H1 (cell line): ENCODE measurements at regions not wholly inside any gene's neighbourhood (a gene's known extent, or its start where the extent isn't known, plus 50 kb on each side); places are given as distances from the start of the nearest gene placed in this dataset.
A peak's percentile ranks its signal among the peaks of the same experiment; 100 is the strongest.

Source experiments
- CTCF ChIA-PET: fragments of 300-600 bp; sonication (Branson Sonifier 250); formaldehyde crosslinking; loops from one replicate; lab custom pipeline; 2021; ENCODE audit not compliant: partially characterized antibody; lab: Charles Lee
- POLR2A ChIA-PET: fragments of 300-600 bp; sonication (Branson Sonifier 250); formaldehyde crosslinking; loops from one replicate; lab custom pipeline; 2021; ENCODE audit warnings: inconsistent platforms; ENCODE audit not compliant: partially characterized antibody; lab: Charles Lee
- DNase-seq, 2 experiments: peaks; one replicate each; pipeline versions ENCODE4 v3.0.0 to v3.0.0-alpha.2; 2010 to 2022; ENCODE audit warnings: low spot score in 2 of 2, low read depth in 1 of 2, mixed read lengths in 1 of 2
- FAIRE-seq: peaks from 2 replicates; lab custom pipeline; 2011; peaks lifted over from hg19 to GRCh38; lab: Jason Lieb, UNC
- H2AFZ ChIP-seq: 2 replicates; pipeline ENCODE4 v1.8.1; 2012; ENCODE audit warnings: low read length, inconsistent platforms
- H2AK5ac ChIP-seq: 2 replicates; pipeline ENCODE4 v1.6.1; 2013; ENCODE audit warnings: low read depth, low read length
- H2BK120ac ChIP-seq: replicated peaks from 2 replicates; pipeline ENCODE3; 2013; ENCODE audit warnings: low read depth, low read length, inconsistent platforms
- H2BK12ac ChIP-seq: 2 replicates; pipeline ENCODE4 v1.6.1; 2013; ENCODE audit warnings: low read depth, low read length
- H2BK15ac ChIP-seq: 2 replicates; pipeline ENCODE4 v1.6.1; 2013; ENCODE audit warnings: low read length
- H2BK20ac ChIP-seq: 2 replicates; pipeline ENCODE4 v1.6.1; 2013; ENCODE audit warnings: low read length
- H2BK5ac ChIP-seq: 2 replicates; pipeline ENCODE4 v1.6.1; 2013; ENCODE audit warnings: low read depth, low read length
- H3K14ac ChIP-seq: 2 replicates; pipeline ENCODE4 v1.6.1; 2013; ENCODE audit warnings: inconsistent platforms; ENCODE audit not compliant: insufficient read length
- H3K18ac ChIP-seq: 2 replicates; pipeline ENCODE4 v1.6.1; 2013; ENCODE audit warnings: low read length; ENCODE audit errors: extremely low read depth
- H3K23ac ChIP-seq: 2 replicates; pipeline ENCODE4 v1.6.1; 2013; ENCODE audit warnings: inconsistent platforms; ENCODE audit not compliant: insufficient read length
- H3K23me2 ChIP-seq: 2 replicates; pipeline ENCODE4 v1.6.1; 2013; ENCODE audit warnings: low read depth, low read length
- H3K27ac ChIP-seq: 2 replicates; pipeline ENCODE4 v1.6.1; 2011; ENCODE audit warnings: low read depth, low read length, inconsistent platforms
- H3K27me3 ChIP-seq, 4 experiments: replicated peaks in 1 of 4; 1 replicate in 1 of 4; 2 replicates in 3 of 4; pipeline versions ENCODE4 v1.6.1 to v1.8.1; 2011 to 2013; ENCODE audit warnings: low read length in 3 of 4, mild to moderate bottlenecking in 3 of 4, inconsistent platforms in 2 of 4, mixed read lengths in 2 of 4, moderate library complexity in 1 of 4; ENCODE audit not compliant: control insufficient read depth in 3 of 4, insufficient read depth in 3 of 4; ENCODE audit errors: extremely low read depth in 1 of 4
- H3K36me3 ChIP-seq, 4 experiments: 2 replicates each; pipeline versions ENCODE4 v1.6.1 to v1.8.1; 2011 to 2013; ENCODE audit warnings: mild to moderate bottlenecking in 4 of 4, low read length in 3 of 4, moderate library complexity in 2 of 4, control low read depth in 1 of 4, inconsistent platforms in 1 of 4; ENCODE audit not compliant: insufficient read depth in 4 of 4, control insufficient read depth in 2 of 4
- H3K4ac ChIP-seq: replicated peaks from 2 replicates; pipeline ENCODE3; 2013; ENCODE audit warnings: low read length, low read depth, mixed read lengths, inconsistent platforms; ENCODE audit not compliant: insufficient read length
- H3K4me1 ChIP-seq, 4 experiments: replicated peaks in 1 of 4; 1 replicate in 1 of 4; 2 replicates in 3 of 4; pipeline versions ENCODE4 v1.6.1 to v1.8.1; 2011 to 2013; ENCODE audit warnings: low read length in 3 of 4, inconsistent platforms in 2 of 4, mixed read lengths in 1 of 4; ENCODE audit not compliant: insufficient read depth in 4 of 4, control insufficient read depth in 3 of 4
- H3K4me2 ChIP-seq, 2 experiments: 2 replicates each; pipeline versions ENCODE4 v1.6.1 to v1.8.1; 2011 to 2013; ENCODE audit warnings: low read depth in 2 of 2, low read length in 2 of 2, control low read depth in 1 of 2, inconsistent platforms in 1 of 2, mild to moderate bottlenecking in 1 of 2; ENCODE audit not compliant: insufficient read depth in 1 of 2
- H3K4me3 ChIP-seq, 4 experiments: fragments of 200-600, 300-600 bp in 1 of 4; sonication (generic), shearing (Covaris generic), sonication (Bioruptor Twin) in 1 of 4; 2 replicates each; pipeline versions ENCODE4 v1.5.1 to v1.8.1; 2011 to 2016; ENCODE audit warnings: low read length in 4 of 4, low read depth in 3 of 4, control low read depth in 2 of 4, inconsistent platforms in 2 of 4, mild to moderate bottlenecking in 2 of 4, mixed read lengths in 1 of 4, moderate library complexity in 1 of 4; ENCODE audit not compliant: insufficient read depth in 2 of 4; ENCODE audit errors: extremely low read depth in 1 of 4
- H3K56ac ChIP-seq: replicated peaks from 2 replicates; pipeline ENCODE3; 2013; ENCODE audit warnings: low read depth, mild to moderate bottlenecking, mixed read lengths, low read length, inconsistent platforms; ENCODE audit not compliant: insufficient read length
- H3K79me1 ChIP-seq: 2 replicates; pipeline ENCODE4 v1.6.1; 2013; ENCODE audit warnings: low read depth, low read length, control low read depth
- H3K79me2 ChIP-seq, 2 experiments: 2 replicates each; pipeline versions ENCODE4 v1.6.1 to v1.8.1; 2012 to 2013; ENCODE audit warnings: low read length in 2 of 2, mild to moderate bottlenecking in 2 of 2, inconsistent platforms in 1 of 2; ENCODE audit not compliant: insufficient read depth in 2 of 2, control insufficient read depth in 1 of 2
- H3K9ac ChIP-seq, 4 experiments: replicated peaks in 1 of 4; 1 replicate in 1 of 4; 2 replicates in 3 of 4; pipeline versions ENCODE4 v1.6.1 to v1.8.1; 2011 to 2013; ENCODE audit warnings: low read depth in 3 of 4, low read length in 3 of 4, control low read depth in 2 of 4, mild to moderate bottlenecking in 2 of 4, moderate library complexity in 2 of 4, inconsistent platforms in 1 of 4; ENCODE audit errors: extremely low read depth in 1 of 4
- H3K9me3 ChIP-seq, 2 experiments: 2 replicates each; pipeline versions ENCODE4 v1.6.1 to v1.8.1; 2012 to 2013; ENCODE audit warnings: mild to moderate bottlenecking in 2 of 2, moderate library complexity in 2 of 2, control low read depth in 1 of 2, inconsistent platforms in 1 of 2, low read depth in 1 of 2, low read length in 1 of 2, mixed read lengths in 1 of 2; ENCODE audit not compliant: insufficient read depth in 2 of 2
- H4K20me1 ChIP-seq, 2 experiments: replicated peaks in 1 of 2; 2 replicates each; pipeline versions ENCODE3 to v1.8.1; 2011 to 2013; ENCODE audit warnings: inconsistent platforms in 2 of 2, low read length in 2 of 2, mild to moderate bottlenecking in 1 of 2; ENCODE audit not compliant: insufficient read depth in 2 of 2, control insufficient read depth in 1 of 2
- H4K5ac ChIP-seq: 2 replicates; pipeline ENCODE4 v1.6.1; 2013; ENCODE audit warnings: low read length, low read depth, mixed read lengths, inconsistent platforms; ENCODE audit not compliant: insufficient read length
- H4K8ac ChIP-seq: 2 replicates; pipeline ENCODE4 v1.8.0; 2013; ENCODE audit warnings: mild to moderate bottlenecking, moderate library complexity, low read length, inconsistent platforms; ENCODE audit not compliant: insufficient read depth; ENCODE audit errors: extremely low read depth
- H4K91ac ChIP-seq: replicated peaks from 2 replicates; pipeline ENCODE3; 2013; ENCODE audit warnings: low read length, mixed read lengths, inconsistent platforms; ENCODE audit not compliant: insufficient read length
- BCL11A ChIP-seq, 2 experiments: IDR thresholded peaks; one replicate each; pipeline ENCODE4 v1.6.1; 2011; ENCODE audit warnings: low read depth in 2 of 2, low read length in 2 of 2, mild to moderate bottlenecking in 2 of 2
- CBX5 ChIP-seq: fragments of 300-800, 300-1000 bp; sonication (generic); IDR thresholded peaks from 2 replicates; pipeline ENCODE4 v1.7.1; 2016; ENCODE audit warnings: antibody characterized with exemption, low read length, low read depth
- CBX8 ChIP-seq: fragments of 300-800, 300-1000 bp; sonication (generic); IDR thresholded peaks from 2 replicates; pipeline ENCODE4 v1.7.1; 2016; ENCODE audit warnings: low read depth, low read length, borderline replicate concordance
- EGR1 ChIP-seq: IDR thresholded peaks from 2 replicates; pipeline ENCODE4 v1.6.1; 2011; ENCODE audit warnings: low read depth, low read length, borderline replicate concordance
- RAD21 ChIP-seq, 2 experiments: IDR thresholded peaks in 1 of 2; conservative IDR thresholded peaks in 1 of 2; 2 replicates each; pipeline ENCODE4 v1.6.1; 2011; ENCODE audit warnings: low read depth in 2 of 2, low read length in 2 of 2, improper control_type of control experiment in 1 of 2, inconsistent platforms in 1 of 2, mild to moderate bottlenecking in 1 of 2, moderate library complexity in 1 of 2
- SIN3A ChIP-seq, 2 experiments: IDR thresholded peaks in 1 of 2; conservative IDR thresholded peaks in 1 of 2; 2 replicates each; pipeline ENCODE4 v1.6.1; 2011 to 2012; ENCODE audit warnings: low read length in 2 of 2, improper control_type of control experiment in 1 of 2, low read depth in 1 of 2, mild to moderate bottlenecking in 1 of 2
- SUZ12 ChIP-seq: fragments of 200-600 bp; sonication (generic); IDR thresholded peaks from 2 replicates; pipeline ENCODE4 v1.6.1; 2012; ENCODE audit warnings: mild to moderate bottlenecking, inconsistent platforms, low read length, moderate library complexity, mixed read lengths
- TEAD4 ChIP-seq: IDR thresholded peaks from 2 replicates; pipeline ENCODE4 v1.6.1; 2012; ENCODE audit warnings: low read depth, low read length, inconsistent platforms, mixed read lengths
- WGBS, 2 experiments: shearing (Covaris generic) in 1 of 2; methylation state at CpG; one replicate each; pipeline versions ENCODE4 v1.1.6 to v1.1.7; 2013 to 2015; ENCODE audit warnings: low lambda C conversion rate in 2 of 2, mixed read lengths in 2 of 2, inconsistent platforms in 1 of 2, low coverage in 1 of 2, missing lambda C conversion rate in 1 of 2; ENCODE audit not compliant: insufficient replicate concordance in 2 of 2, insufficient coverage in 1 of 2, insufficient read length in 1 of 2; ENCODE audit errors: extremely low coverage in 1 of 2, missing lambda C conversion rate in 1 of 2; 5-methylcytosine and 5-hydroxymethylcytosine counted together
- TF ChIP-seq, protein P1 (sequence below): IDR thresholded peaks from 2 replicates; pipeline ENCODE4 v1.6.1; 2012; ENCODE audit warnings: inconsistent platforms
- TF ChIP-seq, protein P2 (sequence below), 3 experiments: IDR thresholded peaks; 1 replicate in 2 of 3; 2 replicates in 1 of 3; pipeline versions ENCODE4 v1.5.1 to v1.6.1; 2011; ENCODE audit warnings: low read length in 3 of 3, mild to moderate bottlenecking in 3 of 3, inconsistent platforms in 2 of 3, low read depth in 1 of 3, moderate library complexity in 1 of 3; ENCODE audit not compliant: insufficient read depth in 1 of 3; ENCODE audit errors: control extremely low read depth in 1 of 3

DNA sequence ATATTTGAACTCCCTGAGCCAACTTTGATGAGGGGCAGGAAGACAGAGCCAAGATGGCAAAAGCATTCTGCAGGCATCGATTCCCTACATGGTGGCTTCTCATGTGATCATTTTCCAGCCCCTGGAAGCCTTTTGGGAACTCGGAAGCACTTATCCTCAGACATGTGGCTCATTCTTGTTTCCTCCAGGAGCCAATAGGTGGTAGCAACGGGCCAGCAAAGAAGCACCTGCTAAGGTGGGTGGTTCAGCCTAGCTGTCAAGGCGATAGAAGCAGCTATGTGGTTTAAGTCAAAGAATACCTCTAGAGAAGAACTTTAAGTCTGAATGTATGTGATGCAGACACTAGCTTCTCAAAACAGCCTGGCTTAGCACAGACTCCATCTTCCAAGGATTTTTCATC lies 64.9 kb upstream of the PAX1 start:
- Histone ChIP-seq H3K9me3 (no peaks in the 10 kb centered on the region), H3K79me1 (no peaks in the 10 kb centered on the region), H3K56ac (no peak overlapping the region), H3K4me3 (no peak overlapping the region), H4K5ac (no peak overlapping the region), H4K91ac (no peak overlapping the region), H3K36me3 (no peaks in the 10 kb centered on the region), H3K4me1 (no peaks in the 10 kb centered on the region; a peak in 1 of 7 replicates), H3K18ac (no peak overlapping the region), H3K23me2 (no peaks in the 10 kb centered on the region), H3K27me3 (peaks cover 0 to 2% (median 1%) of the 10 kb centered on the region in 4 experiments; a peak in 2 of 7 replicates), H4K8ac (no peak overlapping the region), H3K4me2 (no peak overlapping the region), H2AK5ac (no peak overlapping the region), H3K14ac (no peak overlapping the region), H3K27ac (no peak overlapping the region), H3K9ac (no peak overlapping the region), H3K23ac (no peak overlapping the region), H2BK15ac (no peak overlapping the region), H4K20me1 (peaks cover 0 to 2% of the 10 kb centered on the region in 2 experiments), H2BK20ac (no peak overlapping the region), H2BK12ac (no peak overlapping the region), H3K79me2 (no peaks in the 10 kb centered on the region), H2BK5ac (no peak overlapping the region), H3K4ac (no peak overlapping the region), H2AFZ (no peak overlapping the region), H2BK120ac (no peak overlapping the region)
- DNase-seq = peak; percentile 38 to 61
- ChIA-PET CTCF (interaction anchor here (0.9 to 5.3 kb wide), 17 partner anchors 12 to 514 kb away, joined by 3 to 77 read pairs (median 7); no protein-coding TSS in a partner anchor), POLR2A (no interaction called here)
- WGBS, 2 experiments = 34% methylated on average over 4 of the region's 4 CpGs; no CpG with 5 or more reads in 1 of the 2 experiments
- FAIRE-seq = peak; percentile 97
- no peak for TF ChIP-seq CBX5
- TF ChIP-seq BCL11A (IDR thresholded peaks at IDR 0.05; ENCODE audit: low read depth in 2 of 2, low read length in 2 of 2) = no peak
- peak; percentile 90 to 93 for TF ChIP-seq RAD21 (IDR thresholded peaks at IDR 0.05 in 1 of 2, conservative IDR thresholded peaks at IDR 0.05 in 1 of 2; ENCODE audit: low read depth in 2 of 2, low read length in 2 of 2)
- no peak for TF ChIP-seq EGR1
- TF ChIP-seq CBX8 = no peak
- no peak for TF ChIP-seq TEAD4
- TF ChIP-seq SUZ12 = no peak
- TF ChIP-seq SIN3A (conservative IDR thresholded peaks at IDR 0.05 in 1 of 2, IDR thresholded peaks at IDR 0.05 in 1 of 2; ENCODE audit: low read depth in 1 of 2, low read length in 2 of 2) = 0 out of 4 replicates have a peak, but pooled peaks of 1 of the 2 experiments have one; percentile 36
- TF ChIP-seq, protein P1, sequence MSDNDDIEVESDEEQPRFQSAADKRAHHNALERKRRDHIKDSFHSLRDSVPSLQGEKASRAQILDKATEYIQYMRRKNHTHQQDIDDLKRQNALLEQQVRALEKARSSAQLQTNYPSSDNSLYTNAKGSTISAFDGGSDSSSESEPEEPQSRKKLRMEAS = peak; percentile 42; the same call in 1 of the 2 replicates
- TF ChIP-seq, protein P2, sequence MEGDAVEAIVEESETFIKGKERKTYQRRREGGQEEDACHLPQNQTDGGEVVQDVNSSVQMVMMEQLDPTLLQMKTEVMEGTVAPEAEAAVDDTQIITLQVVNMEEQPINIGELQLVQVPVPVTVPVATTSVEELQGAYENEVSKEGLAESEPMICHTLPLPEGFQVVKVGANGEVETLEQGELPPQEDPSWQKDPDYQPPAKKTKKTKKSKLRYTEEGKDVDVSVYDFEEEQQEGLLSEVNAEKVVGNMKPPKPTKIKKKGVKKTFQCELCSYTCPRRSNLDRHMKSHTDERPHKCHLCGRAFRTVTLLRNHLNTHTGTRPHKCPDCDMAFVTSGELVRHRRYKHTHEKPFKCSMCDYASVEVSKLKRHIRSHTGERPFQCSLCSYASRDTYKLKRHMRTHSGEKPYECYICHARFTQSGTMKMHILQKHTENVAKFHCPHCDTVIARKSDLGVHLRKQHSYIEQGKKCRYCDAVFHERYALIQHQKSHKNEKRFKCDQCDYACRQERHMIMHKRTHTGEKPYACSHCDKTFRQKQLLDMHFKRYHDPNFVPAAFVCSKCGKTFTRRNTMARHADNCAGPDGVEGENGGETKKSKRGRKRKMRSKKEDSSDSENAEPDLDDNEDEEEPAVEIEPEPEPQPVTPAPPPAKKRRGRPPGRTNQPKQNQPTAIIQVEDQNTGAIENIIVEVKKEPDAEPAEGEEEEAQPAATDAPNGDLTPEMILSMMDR (IDR thresholded peaks at IDR 0.05; ENCODE audit: control extremely low read depth in 1 of 3, insufficient read depth in 1 of 3, low read depth in 1 of 3, low read length in 3 of 3) = peak; percentile 51 to 88 (median 82)
